GM18909 (cell line): ENCODE measurements at regions not wholly inside any gene's neighbourhood (a gene's known extent, or its start where the extent isn't known, plus 50 kb on each side); places are given as distances from the start of the nearest gene placed in this dataset.

Experiments
- ATAC-seq: cut with Tn5 transposase; IDR thresholded peaks from one replicate; pipeline ENCODE4 v1.9.1; 2021; ENCODE audit warnings: mild to moderate bottlenecking; ENCODE audit not compliant: unreplicated experiment, poor library complexity

DNA sequence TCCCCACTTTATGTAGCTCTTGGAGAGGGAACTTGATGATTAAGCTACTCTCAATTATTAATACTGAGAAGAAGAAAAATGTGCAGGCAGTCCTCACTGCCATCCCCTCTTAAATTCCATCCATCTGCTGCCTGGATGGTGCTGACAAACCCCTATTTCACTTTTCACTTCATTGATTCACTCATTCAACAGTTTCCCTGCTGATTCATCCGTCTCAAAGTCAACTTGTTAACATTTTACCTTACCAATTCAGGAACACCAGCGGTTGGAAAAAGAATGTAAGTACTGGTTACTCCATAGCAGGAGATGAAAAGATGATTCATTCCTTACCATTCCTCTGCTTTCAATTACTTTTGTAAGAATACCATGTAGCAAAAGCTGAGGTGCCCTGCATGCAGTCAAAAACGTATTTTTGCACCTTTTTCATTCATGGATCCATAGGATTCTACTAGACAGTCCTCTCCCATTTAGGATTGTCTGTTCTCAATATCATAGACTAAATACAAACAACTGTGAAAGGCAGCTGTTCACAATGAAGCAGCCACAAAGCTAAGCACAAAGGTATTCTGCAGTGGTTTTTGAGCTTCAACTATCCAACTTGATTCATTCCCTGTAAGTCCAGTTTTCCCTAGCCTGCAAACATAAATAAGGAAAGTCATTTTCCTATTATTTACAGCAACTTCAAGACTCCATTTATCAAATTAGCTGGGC, 262.0 kb downstream of the MREG start:
- ATAC-seq = no peak

DNA sequence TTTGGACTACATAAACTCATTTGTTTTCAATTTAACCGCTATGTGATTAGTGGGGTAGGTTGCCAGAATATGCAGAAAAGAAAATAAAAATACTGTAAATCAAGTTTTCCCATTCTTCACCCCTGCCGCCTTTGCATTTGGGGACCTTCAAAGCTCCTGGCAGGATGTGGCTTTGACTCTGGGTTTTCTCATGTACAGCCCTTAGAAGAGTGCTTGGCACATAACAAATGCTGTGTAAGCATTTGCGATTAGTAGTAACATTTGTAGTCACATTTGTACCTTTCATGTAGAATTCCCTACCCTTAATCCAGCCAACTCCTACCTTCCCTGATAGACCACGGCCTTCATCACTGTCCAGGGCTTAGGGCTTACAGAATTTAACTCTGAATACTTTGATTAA, 262.6 kb downstream of the MREG start:
- ATAC-seq = no peak

DNA sequence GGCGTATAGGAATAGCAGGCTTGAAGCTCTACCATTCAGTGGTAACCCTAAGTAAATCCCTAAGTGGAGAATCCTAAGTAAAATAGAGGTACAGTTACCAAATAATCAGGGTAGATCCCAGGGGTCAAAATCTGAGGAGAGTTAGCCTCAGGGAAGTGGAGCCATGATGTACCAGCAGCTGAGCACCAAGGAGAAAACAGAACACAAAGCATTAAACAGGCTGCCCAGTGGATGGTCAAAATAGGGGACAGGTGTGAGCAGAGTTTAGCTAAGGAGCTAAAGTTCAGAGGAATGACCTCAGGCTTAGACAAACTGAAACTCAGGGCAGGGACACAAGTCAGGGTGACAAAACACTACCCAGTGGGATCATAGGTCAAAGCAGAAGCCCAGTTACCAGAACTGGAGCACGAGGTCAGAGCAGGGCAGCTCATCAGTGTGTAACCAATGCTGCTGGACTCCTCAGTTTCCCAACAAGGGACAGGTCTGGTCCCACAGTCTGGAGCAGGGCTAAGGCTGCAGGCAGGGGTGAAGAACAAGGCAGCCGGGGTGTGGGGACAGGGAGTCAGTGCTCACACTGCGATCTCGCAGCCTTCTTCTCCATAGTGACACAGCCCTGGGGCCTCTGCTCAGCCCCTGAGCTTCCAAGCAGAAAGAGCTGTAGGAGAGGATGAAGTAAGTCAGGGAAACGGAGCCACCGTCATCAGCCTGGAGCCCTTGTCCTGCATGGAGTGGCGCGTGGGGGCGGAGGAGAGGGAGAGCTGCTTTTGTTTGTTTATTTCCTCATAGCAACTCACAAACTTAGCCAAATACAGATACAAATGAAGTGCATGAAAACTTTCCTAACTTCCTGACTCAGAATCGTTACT, 264.0 kb downstream of the MREG start:
- ATAC-seq = peak; percentile 47

DNA sequence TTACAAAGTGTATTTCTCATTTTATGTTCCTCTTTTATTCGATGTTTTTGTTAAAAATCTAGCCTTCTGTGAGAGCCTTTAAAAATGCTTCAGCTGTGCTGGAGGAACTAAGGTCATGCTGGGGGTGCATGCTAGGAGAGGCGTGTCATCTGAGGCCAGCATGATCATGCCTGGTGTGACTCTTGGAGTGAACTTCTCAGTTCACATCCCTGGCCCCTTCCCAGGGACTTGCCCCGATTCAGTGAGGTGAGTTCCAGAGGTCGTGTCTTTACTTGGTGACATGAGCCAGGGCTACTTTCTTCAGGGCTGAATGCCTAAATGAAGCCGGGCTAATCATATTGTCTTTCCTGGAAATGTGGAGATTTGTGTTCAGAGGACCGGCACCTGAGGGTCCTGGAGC, 264.9 kb downstream of the MREG start:
- ATAC-seq = no peak

DNA sequence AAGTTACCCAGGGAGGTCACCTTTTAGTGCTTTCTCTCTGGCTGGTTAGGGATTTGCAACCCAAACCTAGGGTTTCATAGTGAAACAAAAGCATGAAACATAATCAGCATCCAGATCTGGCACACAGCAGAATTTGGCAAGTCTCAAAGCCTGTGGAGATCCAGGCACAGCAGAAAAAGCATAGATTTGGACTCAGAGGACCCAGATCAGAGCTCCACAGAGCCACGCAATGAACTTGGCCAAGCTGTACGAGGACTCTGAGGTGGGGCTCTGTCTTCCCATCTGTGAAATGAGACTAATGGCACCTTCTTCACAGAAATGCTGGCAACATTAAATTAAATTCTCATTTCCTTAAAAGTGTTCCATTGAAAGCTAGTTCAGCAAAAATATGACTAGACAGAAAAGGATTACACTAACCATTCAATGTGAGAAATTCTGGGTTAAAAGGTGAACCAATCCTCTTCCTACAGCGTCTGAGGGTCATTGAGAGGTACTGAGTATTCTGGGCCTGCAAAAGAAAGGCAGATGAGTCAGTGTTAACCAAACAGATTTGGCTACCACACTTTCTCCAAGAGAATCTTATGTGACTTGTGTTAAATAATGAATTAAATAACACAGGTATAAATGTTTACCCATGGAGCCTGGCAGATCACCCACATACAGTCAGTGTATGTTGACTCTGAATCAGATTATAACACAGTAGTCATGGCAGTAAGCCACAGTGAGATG, 266.3 kb downstream of the MREG start:
- no peak for ATAC-seq

DNA sequence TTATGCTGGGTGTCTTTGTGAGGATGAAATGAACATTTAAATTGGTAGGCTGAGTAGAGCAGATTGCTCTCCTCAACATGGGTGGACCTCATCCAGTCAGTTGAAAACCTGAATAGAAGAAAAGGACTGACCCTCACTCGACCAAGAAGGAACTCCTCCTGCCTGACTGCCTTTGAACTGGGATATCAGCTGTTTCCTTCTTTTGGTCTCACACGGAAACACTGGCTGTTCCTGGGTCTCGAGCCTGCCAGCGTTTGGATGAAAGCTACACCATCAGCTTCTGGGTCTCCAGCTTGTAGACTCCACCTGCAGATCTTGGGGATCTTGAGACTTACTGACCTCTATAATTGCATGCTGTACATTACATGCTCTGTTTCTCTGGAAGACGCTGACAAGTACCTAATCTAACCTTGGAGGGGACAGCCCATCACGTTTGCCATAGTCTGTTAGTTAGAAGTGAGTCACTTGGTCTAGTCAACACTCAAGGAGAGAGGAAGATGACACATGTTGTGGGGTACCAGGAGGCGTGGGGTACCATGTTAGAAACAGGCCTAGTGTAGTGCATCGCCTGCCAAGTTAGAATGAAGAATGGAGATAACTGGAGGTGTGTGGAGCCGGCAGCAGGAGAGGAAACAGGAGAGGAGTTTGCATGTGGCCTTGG, 267.0 kb downstream of the MREG start:
- ATAC-seq = no peak

DNA sequence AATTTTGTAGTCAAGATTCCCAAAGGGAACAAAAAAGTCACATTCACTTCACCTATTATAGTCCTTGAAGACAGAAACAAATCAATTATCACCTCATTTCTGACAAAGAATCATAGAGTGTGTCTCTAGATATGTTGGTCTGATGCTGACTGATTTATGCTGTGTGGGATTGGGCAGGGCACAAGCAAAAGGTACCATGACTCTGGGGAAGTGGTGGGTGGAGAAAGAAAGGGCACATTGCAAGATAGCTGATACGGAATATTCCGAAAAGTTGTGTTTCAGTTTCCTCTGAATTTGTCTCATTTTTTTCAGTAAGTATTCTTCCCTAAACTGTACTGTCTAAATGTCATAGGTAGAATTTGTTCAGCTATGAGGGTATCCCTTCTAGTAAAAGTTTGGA, 268.0 kb downstream of the MREG start:
- no peak for ATAC-seq

DNA sequence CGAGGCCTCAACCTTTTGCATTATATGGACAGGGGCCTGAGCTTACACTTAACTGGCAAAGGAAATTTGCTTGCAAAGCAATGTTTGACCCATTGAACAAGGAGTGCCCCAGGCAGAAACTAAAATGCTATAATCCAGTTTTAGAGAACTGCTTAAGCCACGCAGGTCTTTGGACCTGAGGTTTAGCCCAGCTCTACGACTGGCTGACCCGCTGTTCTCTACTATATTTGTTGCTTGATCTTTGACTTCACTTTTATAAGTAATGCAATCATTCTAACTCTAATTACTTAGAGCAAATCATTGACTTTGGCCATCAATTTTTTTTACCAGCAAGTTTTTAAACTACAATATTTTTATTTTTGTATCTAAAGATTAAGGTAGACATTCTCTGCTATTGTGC, 268.8 kb downstream of the MREG start:
- ATAC-seq = no peak

DNA sequence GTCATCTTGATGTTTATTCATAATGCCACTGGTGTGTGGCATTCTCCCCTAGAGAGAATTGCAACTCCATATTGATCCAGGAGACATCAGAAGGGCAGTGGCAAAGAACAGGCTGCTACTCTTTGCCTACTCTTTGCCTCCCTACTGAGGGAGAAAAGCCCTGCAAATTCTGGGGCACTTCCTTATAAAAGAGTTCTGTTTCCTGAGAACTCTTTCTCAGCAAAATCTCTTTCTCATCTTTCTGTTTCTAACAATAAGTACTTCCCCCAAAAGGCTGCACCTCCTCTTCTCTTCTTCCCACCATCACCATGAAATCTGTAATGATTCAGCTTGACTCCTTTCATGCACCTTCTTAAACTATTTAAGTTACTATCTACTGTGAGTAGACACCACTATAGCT, 270.3 kb downstream of the MREG start:
- no peak for ATAC-seq

DNA sequence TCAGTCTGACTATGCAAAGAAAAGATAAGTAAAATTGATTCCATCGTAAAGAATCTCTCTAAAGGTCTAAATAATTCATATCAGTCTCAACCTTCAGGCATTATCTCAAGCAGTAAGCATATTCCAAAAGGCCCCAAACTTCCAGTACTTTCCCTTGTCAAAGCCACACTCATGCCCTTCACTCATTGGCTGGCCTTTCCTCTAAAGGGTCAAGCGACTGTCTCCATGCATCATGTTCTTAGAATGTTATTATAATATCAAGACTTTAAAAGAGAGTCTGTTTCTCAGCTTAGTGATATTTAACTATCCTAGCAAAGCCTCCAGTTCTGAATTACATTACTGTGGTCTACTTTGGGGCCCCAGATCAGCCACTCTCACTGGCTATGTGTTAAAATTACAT, 271.3 kb downstream of the MREG start:
- no peak for ATAC-seq

DNA sequence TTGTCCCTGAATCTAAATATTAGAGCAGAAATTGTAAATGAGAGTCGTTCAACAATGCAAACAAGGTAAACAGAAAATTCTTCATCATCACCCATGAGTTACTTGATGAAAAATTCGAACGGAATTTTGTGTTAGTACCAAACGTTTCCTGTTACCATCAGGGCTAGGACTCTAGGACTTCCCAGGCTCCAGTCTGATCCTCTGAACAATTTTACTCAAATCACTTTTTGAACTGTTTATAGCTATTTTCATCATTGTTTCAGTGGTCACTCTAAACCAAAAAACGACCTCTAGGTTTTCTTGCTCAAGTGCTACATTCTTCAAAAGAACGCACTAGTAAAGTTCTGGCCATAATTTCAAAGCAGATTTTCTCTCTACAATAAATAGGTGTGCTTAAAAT, 273.3 kb downstream of the MREG start:
- ATAC-seq = no peak

DNA sequence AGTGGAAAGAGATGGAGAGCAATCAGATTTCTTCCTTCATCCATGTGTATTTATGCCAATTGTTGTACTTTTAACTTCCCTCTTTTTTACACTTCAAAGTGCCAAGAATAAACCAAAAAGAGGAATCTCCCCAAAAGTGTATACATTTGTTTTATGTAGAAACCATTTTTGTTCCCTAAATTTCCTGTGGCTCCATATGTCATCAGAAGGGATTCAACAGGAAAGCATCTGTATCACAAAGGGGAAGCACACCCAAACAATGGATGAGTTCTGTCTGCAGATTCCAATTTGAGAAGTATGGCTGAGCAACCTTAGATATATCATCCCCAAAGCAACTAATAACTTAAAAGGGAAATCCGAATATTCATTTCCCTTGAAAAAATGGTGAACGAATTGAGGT, 275.0 kb downstream of the MREG start:
- ATAC-seq = no peak

DNA sequence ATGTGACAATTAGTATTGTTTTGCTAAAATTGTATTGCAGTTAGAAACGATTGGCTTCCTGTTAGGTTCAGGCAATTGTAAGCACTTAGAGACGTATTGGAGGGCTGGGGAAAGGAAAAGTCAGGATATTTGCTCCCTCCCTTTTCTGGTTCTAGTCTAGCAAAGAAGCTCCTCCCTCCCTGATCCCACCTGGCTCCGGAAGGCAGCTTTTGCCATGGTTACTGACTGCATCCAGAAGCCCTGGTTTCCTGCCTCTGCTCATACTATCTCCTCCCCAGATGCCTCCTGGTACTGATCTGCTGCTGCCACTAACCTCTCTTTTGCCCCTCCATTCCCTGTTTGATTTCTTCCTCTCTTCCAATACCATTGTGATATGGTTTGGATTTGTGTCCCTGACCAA, 275.9 kb downstream of the MREG start:
- no peak for ATAC-seq

DNA sequence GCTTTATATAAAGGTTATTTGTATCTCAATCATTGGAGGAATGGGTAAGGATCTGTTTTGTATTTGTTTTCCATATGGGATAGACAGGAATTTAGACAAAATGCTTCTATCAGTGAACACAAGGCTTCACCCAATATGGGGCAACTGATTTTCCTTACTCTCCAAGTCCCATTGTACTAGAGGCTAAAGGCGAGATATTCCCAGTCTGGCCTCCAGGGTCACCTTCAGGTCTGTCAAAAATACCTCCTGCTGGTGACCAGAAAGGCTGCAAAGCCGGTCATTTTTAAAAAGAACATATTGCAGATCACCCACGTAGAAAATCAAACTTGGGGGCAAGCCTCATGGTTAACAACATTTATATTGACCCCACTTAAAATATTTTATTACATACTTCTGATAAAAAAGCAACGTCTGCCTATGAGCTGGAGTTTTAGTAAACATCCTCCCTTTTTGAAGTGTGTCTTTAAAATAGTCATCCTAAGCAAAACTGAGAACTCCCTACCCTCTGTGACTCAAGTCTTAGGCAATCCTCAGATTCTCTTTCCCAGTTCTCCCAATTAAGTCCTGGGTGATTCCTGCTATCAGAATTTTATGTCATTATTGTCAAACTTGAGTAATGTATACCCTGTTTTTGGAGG, 276.6 kb downstream of the MREG start:
- no peak for ATAC-seq

DNA sequence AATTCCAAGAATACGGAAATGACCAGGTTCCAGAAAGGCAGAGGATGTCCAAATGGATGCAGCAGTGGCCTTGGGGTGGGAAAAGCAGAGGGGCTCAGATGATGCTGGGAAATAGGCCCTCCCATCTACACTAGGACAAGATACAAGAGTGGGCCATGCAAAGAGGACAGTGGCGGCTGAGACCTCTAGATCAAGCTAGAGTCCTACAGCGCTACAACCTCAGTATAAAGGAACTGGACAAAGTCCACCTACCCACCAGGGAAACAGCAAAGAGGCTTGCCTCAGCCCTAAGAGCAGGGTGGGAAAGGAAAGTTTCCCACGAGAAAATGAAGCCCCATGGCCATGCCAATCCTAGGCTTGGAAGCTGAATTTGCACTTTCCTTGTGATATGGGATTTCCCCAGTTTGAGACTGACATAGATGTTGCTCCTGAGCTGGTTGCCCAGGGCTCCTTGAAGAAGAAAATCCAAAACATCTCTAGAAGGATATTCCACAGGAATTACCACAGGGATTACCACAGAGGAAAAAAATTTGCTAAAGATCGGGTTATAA, 282.2 kb downstream of the MREG start:
- ATAC-seq = no peak

DNA sequence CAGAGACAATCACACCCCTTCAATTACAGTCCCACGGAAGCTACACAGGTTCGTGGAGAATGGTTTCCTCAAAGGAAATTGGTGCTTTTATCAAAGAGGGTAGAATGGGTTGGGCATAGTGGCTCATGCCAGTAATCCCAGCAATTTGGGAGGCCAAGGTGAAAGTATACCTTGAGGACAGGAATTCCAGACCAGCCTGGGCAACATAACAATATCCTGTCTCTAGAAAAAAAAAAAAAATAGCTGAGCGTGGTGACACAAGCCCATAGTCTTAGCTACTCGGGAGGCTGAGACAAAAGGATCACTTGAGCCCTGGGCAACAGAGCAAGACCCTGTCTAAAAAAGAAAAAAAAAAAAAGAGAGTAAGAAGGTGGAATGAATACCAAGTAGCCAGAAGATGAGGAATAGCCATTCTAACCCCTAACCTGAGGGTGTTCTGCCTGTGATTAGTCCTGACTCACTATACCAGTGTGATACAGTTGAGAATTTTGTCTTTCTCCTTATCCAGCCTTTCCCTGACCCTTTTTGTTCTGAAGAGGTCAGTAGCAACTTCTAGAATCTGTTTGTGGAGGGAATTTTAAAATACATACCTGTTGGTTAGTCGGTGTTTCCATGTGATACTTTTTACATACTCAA, 283.2 kb downstream of the MREG start:
- ATAC-seq = no peak

DNA sequence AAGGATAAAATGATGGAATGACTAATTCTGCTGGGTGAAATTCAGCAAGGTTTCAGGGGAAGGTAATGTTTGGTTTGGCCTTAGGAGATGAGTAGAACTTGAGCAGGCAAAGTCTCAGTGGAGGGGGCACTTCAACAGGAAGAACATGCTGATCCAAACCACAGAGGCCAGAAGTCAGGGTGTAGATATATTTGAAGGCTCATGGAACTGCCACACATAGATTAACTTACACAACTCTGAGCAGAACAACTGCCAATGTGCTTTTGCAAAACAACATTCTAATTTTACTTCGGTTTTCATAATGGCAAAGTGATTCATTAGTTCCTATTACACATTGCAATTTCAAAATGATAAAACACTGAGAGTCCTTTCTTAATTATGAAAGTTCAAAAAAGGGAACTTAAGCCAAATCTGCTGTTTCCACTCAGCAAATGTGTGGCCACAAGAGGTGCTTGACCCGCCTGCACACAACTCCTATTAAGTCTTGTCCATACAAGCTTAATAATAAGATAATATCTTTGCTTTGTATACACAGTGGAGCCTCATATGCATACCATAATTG, 284.8 kb downstream of the MREG start:
- peak; percentile 81 for ATAC-seq

DNA sequence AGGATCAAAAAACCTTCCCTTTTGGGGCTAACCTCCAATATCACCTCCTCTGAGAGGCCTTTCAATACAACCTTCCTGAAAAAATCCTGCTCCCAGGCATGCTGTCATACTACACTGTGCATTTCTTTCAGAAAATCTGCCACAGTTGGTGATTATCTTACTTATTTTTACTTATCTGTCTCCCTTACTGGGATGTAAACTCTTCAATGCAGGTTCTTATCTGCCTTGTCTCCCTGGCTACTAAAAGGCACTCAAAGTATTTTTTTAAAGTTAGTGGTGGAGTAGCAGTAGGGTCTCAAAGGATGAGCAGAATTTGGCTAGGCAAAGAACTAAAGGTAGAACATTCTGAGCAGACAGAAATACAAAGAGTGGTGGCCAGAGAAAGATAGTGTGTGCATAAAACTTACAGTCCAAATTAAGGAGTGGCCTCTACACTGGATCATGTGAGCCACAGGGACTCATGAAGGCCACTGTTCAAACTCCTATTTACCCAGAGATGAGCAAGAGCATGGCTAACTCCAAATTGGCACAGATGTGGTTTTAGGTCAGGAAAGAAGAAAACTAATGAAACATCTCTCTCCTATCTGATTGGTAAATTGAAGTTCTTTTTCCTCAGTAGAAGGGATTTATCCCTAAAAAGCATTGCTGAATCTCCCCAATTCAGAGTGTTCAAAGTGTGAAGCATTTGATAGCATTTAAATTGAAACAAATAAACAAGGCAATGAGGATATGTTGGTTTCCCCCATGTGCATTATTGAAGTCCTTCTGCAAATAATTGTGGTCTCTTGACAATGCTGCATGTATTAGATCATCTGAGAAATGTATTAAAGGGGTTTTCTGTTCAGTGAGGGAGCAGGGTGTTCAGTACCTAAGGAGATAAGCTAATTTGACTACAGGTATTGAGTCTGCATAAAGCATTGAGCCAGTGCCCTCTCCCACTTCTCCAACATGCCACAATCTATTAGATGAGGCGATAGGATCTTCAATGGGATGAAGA, 285.5 kb downstream of the MREG start:
- peak; percentile 15 for ATAC-seq
